GM21526 (cell line): ENCODE measurements at regions not wholly inside any gene's neighbourhood (a gene's known extent, or its start where the extent isn't known, plus 50 kb on each side); places are given as distances from the start of the nearest gene placed in this dataset.
A peak's percentile ranks its signal among the peaks of the same experiment; 100 is the strongest.

ENCODE experiments used
- ATAC-seq: cut with Tn5 transposase; IDR thresholded peaks from one replicate; pipeline ENCODE4 v1.9.1; 2021; ENCODE audit warnings: moderate library complexity; ENCODE audit not compliant: unreplicated experiment, low FRiP score

DNA sequence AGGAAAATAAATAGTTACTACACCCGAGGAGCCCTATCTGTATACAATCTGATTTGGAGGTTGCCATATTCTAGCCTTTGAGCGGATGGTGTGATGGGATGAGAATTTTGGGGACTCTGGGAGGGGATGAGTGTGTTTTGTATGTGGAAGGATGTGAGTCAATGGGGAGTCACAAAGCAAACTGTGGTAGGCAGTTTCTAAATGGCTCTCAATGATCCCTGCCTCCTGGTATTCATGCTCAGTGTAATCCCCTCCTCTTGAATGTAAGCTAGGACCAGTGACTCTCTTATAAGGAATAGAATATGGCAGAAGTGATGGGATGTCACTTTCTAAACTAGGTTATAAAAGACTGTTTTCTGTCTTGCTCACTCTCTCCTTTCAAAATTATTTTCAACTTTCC, 205.7 kb upstream of the RIOK2 start:
- ATAC-seq: no peak

- ATAC-seq: no peak
Observed at GRCh38 chr5:97400537-97400936, 217.5 kb upstream of the RIOK2 start.

GRCh38 chr5:97405941-97406340, 222.9 kb upstream of the RIOK2 start:
- ATAC-seq: no peak

DNA sequence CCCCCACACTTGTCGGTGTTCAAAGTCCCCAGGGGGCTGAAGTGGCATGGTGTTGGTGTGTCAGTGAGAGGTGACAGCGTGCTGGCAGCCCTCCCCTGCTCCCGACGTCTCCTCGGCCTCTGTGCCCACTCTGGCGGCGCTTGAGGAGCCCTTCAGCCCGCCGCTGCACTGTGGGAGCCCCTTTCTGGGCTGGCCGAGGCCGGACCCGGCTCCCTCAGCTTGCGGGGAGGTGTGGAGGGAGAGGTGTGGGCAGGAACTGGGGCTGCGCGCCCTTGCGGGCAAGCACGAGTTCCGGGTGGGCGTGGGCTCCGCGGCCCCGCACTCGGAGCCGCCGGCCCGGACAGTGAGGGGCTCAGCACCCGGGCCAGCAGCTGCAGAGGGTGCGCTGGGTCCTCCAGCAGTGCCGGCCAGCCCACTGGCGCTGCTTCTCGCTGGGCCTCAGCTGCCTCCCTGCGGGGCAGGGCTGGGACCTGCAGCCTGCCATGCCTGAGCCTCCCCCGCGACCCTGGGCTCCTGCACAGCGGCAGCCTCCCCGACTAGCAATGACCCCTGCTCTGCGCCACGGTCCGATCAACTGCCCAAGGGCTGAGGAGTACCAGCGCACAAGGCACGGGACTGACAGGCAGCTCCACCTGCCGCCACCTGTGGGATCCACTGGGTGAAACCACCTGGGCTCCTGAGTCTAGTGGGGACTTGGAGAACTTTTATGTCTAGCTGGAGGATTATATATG, 224.1 kb upstream of the RIOK2 start:
- no peak for ATAC-seq

DNA sequence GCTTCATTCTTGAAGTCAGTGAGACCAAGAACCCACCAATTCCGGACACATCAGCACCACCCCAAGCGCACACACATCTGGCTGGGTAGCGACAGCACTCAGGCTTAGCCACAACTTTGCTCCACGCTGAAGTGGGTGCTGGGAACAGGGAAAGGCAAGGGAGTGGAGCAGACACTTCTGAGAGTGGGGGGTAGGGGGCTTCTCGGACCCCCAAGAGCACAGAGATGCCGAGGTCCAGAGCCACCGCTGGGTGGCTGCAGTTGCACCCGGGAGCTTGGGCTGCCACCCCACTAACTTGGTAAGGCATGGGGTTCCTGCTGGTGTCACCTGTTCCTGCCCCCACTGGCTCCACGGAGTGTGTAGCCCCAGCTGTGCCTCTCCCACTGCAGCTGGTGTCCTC, 225.3 kb upstream of the RIOK2 start:
- ATAC-seq: no peak

DNA sequence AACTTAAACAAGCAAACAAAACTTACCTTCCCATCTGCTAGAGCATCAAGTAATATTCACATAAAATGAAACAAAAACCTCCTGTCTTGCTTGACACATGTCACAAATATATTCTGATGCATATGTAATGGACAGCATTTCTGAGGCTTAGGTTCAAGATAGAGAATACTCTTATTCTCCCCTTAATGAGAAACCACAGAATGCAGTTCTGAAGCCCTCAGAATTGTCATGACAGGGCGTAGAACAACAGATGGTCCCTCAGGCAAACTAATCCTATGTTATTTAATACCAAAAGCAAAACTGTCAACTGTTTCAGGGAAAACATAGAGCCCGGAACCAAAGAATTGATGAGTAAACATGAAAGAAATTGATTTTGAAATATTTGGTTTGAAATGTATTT, 229.9 kb upstream of the RIOK2 start:
- ATAC-seq: no peak

- no peak for ATAC-seq
Observed at GRCh38 chr5:97417986-97418385, 234.9 kb upstream of the RIOK2 start.

DNA sequence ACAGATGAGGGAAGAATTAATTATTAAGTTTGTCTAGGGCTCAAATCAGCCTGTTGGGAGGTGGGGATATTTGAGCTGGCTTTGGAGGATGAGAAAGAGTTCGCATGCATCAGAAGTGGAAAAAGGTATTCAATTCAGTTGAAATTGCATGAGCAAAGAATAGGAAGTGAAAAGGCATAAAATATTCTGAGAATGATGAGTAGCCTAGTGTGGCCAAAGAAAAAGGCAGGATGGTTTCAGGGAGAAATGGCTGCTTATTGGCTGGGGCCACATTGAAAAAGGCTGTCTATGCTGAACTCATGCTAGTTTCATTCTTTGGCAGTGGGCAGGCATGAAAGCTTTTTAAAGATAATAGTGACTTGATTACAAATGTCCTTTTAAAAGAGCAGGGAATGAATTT, 235.4 kb upstream of the RIOK2 start:
- peak; percentile 82 for ATAC-seq

DNA sequence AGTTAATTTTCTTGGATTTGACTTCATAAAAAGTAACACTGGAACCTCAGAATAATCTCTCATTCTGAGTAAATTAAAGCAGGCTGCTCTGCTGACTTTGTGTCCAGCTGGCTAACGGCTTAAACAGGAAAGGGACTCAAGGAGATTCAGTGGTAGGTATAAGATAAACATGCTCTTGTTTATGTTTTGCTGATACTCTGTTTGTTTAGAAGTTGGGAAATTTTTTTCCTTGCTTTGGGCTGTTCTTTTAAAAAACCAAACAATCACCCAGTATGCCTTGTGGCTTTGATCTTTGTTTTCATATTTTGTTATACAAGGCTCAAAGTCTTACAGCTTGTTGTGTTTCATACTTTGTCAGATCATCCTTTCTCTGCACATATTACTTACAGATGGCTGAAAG, 237.6 kb upstream of the RIOK2 start:
- no peak for ATAC-seq

- no peak for ATAC-seq
Observed at GRCh38 chr5:97422678-97423077, 239.6 kb upstream of the RIOK2 start.

DNA sequence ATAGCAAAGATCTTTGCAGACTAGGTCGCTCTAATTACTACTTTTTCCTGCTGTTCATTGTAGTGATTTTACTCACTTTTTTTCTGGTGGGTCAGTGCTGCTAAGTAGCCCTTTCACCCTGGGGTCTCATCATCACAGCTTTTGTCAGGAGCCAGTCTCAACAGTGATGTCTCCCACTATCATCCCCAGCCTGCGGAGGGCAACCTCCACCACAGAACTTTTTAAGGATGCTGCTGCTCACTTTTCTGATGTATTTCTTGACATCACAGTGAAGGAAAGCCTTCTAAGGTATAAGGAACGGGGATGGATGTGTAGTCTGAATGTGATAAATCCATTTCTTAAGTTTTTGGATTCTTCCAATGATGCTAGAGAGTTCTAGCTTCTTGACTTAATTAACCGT, 242.5 kb upstream of the RIOK2 start:
- no peak for ATAC-seq

GRCh38 chr5:97427235-97427634, 244.2 kb upstream of the RIOK2 start:
- no peak for ATAC-seq

DNA sequence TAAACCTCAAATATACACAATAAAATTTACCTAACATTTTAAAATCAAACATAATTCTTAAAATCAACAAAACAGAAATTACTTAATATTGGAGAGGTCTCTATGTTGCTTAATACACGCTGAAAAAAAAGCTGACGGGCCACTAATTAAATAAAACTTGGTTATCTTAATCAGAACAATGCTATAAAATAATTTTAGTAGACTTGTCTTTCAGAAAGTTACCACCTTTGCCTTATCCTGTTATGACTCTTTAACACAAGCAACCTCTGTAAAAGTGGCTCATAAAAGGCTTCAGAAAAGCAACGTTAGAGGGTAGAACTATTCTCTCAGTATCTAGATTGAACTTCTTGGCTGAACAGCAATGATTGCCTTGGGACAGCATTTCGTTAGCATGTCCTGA, 251.0 kb upstream of the RIOK2 start:
- no peak for ATAC-seq

DNA sequence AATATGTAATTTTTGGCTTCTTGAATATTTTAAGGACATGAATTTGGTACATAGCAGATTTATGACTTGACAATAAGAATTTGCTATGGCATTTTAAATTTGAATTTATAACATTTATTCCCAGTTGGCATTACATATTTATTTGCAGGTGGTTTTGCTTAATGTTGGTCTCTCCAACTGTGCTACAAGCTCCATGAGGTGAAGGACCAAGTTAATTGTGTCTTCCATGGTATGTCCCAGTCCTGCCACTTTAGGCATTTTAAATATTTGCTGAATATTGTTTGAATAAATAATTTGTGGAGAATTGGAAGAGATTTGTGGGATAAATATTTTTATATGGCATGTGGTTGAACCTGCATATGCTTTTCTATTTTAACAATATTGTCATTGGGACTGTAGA, 253.4 kb upstream of the RIOK2 start:
- no peak for ATAC-seq

DNA sequence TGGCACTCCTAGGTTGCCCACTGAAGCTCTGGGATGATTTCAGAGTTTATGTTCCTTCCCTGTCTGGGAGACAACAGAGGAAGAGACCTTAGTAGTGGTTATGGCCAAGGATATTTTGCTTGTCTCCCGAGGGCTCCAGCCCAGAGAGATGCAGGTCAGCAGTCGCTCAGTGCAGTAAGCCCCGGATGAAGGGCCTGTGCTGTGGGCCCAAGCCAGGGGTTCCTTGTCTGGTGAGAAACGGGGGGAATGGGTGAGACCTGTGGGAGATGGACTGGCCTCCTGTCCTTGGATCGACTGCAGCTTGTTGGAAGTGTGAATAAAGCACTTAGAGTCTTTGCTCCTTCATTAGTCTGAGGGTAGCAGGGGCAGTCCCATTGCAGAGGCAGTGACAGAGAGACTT, 260.7 kb upstream of the RIOK2 start:
- no peak for ATAC-seq

DNA sequence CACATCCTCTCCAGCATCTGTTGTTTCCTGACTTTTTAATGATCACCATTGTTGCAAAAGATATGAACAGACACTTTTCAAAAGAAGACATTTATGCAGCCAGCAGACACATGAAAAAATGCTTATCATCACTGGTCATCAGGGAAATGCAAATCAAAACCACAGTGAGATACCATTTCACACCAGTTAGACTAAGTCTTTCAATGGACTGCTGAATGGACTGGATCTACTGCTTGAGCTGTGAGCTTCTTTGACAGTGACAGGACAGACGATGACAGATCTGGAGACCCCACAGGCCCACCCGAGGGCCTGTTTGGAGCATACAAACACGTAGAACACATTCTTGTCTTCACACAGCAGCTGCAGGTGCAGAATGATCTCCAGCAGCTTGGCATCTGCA, 266.1 kb upstream of the RIOK2 start:
- no peak for ATAC-seq

- ATAC-seq: no peak
Observed at GRCh38 chr5:97452646-97453045, 269.6 kb upstream of the RIOK2 start.

GRCh38 chr5:97453263-97453662, 270.2 kb upstream of the RIOK2 start:
- no peak for ATAC-seq

DNA sequence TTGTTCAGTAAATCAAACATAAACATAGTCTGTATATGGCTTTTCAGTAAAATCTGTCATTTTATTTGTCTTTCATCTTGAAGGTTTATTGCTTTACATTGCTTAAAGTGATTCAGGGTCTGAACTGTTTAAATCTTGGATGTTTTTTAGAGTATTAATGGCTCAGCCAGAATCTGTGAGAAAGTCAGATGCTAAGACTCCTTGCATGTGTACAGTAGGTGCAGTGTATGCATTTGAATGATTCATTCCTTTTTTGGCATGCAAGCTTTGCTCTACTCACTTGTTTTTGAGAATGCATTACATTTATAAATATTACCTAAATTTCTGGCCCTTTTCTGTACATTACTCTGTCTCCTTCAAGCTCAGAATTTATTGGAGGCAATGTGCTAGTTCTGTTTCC, 271.0 kb upstream of the RIOK2 start:
- no peak for ATAC-seq

- no peak for ATAC-seq
Observed at GRCh38 chr5:97455996-97456395, 272.9 kb upstream of the RIOK2 start.

GRCh38 chr5:97458851-97459250, 275.8 kb upstream of the RIOK2 start:
- peak; percentile 99 for ATAC-seq

DNA sequence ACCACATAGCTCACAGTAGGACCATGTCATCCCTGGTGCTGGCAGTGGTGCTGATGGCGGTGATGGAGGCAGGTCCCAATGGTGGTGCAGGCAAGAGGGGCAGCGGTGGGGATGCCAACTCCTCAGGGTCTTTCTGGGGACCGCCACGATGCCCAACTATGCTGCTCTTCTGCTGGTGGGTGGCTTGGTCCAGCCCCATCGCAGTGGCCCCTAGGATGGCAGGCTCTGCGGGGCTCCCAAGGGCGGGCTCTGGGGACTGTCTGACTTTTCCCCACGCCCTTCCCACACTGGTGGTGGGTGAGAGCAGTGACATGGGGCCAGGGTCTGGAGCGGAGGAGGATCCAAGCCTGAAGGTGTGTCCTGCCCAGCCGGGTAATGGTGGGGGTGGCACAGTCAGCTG, 288.9 kb upstream of the RIOK2 start:
- no peak for ATAC-seq

- ATAC-seq: no peak
Observed at GRCh38 chr5:97475847-97476246, 292.8 kb upstream of the RIOK2 start.
